OCI-LY3 (cell line): ENCODE measurements at regions not wholly inside any gene's neighbourhood (a gene's known extent, or its start where the extent isn't known, plus 50 kb on each side); places are given as distances from the start of the nearest gene placed in this dataset.

Source experiments
- CTCF ChIP-seq: fragments of 200-600, 300-600 bp; sonication (generic); IDR thresholded peaks from 2 replicates; pipeline ENCODE4 v1.5.1; 2014; ENCODE audit warnings: antibody characterized with exemption, low read length, low read depth
- EZH2phosphoT487 ChIP-seq: fragments of 200-600 bp; shearing (Covaris generic); IDR thresholded peaks from 2 replicates; pipeline ENCODE4 v1.6.1; 2018; ENCODE audit warnings: antibody characterized with exemption, mixed run types, low read depth

GRCh38 chr9:89663614-89663970, 58.8 kb downstream of the GADD45G start:
- TF ChIP-seq CTCF (no peak), EZH2phosphoT487 (no peak)
